ENCODE measurements at regions not wholly inside any gene's neighbourhood (a gene's known extent, or its start where the extent isn't known, plus 50 kb on each side); places are given as distances from the start of the nearest gene placed in this dataset.

GRCh38 chr7:22939842-22940241 lies 74.1 kb downstream of the HYCC1 start:
- H3K4me1 ChIP-seq = peaks cover 0 to 8% of the 10 kb centered on the region in 2 donors
- no peaks in the 10 kb centered on the region for H3K9me3 ChIP-seq
- TF ChIP-seq CTCF (IDR thresholded peaks at IDR 0.05) = no peak
- no peaks in the 10 kb centered on the region for H3K36me3 ChIP-seq
- H3K27me3 ChIP-seq = no peaks in the 10 kb centered on the region
- no peak for DNase-seq (ENCODE audit: low spot score)
- H3K27ac ChIP-seq = no peak overlapping the region
- no peak overlapping the region for H3K4me3 ChIP-seq

- Histone ChIP-seq H3K27ac (no peak overlapping the region), H3K36me3 (no peaks in the 10 kb centered on the region), H3K27me3 (no peaks in the 10 kb centered on the region), H3K4me1 (peaks cover 0 to 15% of the 10 kb centered on the region in 2 donors), H3K4me3 (no peak overlapping the region), H3K9me3 (no peaks in the 10 kb centered on the region)
- TF ChIP-seq CTCF (IDR thresholded peaks at IDR 0.05) = no peak
- no peak for DNase-seq (ENCODE audit: low spot score)
These were observed 76.0 kb downstream of the HYCC1 start for GRCh38 chr7:22937946-22938345.

DNA sequence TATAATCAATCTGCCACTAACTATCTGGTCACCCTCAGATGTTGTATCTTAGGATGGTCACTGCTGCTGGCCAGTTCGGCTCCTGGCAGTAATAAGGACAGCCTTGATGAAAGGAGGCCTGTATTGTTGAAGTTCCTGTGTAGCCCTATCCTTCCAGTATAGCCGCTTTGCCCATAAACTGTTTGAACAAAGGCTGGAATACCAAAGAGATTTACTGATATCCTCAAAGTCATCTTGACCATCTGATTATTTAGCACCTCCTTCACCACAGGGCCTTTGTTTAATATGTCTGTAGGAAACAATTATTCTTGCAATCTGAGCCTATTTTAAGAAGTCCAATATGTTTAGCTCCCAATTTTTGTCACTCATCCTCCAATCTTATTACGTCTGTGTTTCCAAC lies 77.7 kb downstream of the HYCC1 start:
- H3K4me3 ChIP-seq = no peak overlapping the region
- no peak overlapping the region for H3K27ac ChIP-seq
- no peaks in the 10 kb centered on the region for H3K27me3 ChIP-seq
- DNase-seq (ENCODE audit: low spot score) = no peak
- H3K4me1 ChIP-seq = peaks cover 0 to 15% of the 10 kb centered on the region in 2 donors
- TF ChIP-seq CTCF (IDR thresholded peaks at IDR 0.05) = no peak
- no peaks in the 10 kb centered on the region for H3K9me3 ChIP-seq
- no peaks in the 10 kb centered on the region for H3K36me3 ChIP-seq

- no peaks in the 10 kb centered on the region for H3K27me3 ChIP-seq
- TF ChIP-seq CTCF (IDR thresholded peaks at IDR 0.05) = no peak
- peaks cover 0 to 5% of the 10 kb centered on the region in 2 donors for H3K9me3 ChIP-seq
- H3K36me3 ChIP-seq = no peaks in the 10 kb centered on the region
- DNase-seq (ENCODE audit: low spot score) = no peak
- no peak overlapping the region for H3K27ac ChIP-seq
- H3K4me3 ChIP-seq = no peak overlapping the region
- peaks cover 0 to 15% of the 10 kb centered on the region in 2 donors for H3K4me1 ChIP-seq
These were observed 78.7 kb downstream of the HYCC1 start for GRCh38 chr7:22935269-22935668.

GRCh38 chr7:22934473-22935065 lies 79.4 kb downstream of the HYCC1 start:
- Histone ChIP-seq H3K27ac (peak overlapping the region; percentile 9 to 53), H3K36me3 (no peaks in the 10 kb centered on the region), H3K27me3 (no peaks in the 10 kb centered on the region), H3K4me1 (peaks cover 0 to 15% of the 10 kb centered on the region in 2 donors), H3K9me3 (peaks cover 0 to 5% of the 10 kb centered on the region in 2 donors), H3K4me3 (no peak overlapping the region)
- TF ChIP-seq CTCF (IDR thresholded peaks at IDR 0.05) = no peak
- no peak for DNase-seq (ENCODE audit: low spot score)

DNA sequence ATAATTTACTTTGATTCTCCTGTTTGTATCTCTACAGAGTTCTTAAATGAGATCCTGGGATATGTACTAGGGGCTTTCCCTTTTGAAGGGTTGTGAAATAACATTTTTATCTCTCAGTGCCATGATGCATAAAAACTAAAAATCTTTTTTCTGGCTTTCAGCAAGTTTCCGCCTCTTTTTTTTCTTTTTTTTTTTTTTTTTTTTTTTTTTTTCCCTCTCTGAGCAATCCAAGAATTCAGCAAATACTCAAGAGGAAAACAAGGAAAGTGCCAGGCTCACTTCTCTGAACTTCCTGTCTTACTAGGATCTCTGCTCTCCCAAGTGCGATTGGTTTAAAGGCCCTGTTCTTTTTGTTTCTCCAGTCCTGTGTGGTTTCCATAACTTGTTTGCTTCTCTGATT lies 79.9 kb downstream of the HYCC1 start:
- Histone ChIP-seq H3K36me3 (no peaks in the 10 kb centered on the region), H3K9me3 (peaks cover 0 to 5% of the 10 kb centered on the region in 2 donors), H3K27ac (peak overlapping the region; percentile 9 to 53)

More for the DNA sequence above, 79.9 kb downstream of the HYCC1 start:
- peaks cover 0 to 15% of the 10 kb centered on the region in 2 donors for H3K4me1 ChIP-seq
- no peak overlapping the region for H3K4me3 ChIP-seq
- TF ChIP-seq CTCF (IDR thresholded peaks at IDR 0.05) = no peak
- H3K27me3 ChIP-seq = no peaks in the 10 kb centered on the region
- no peak for DNase-seq (ENCODE audit: low spot score)
